GM12865 (cell line): ENCODE measurements at regions not wholly inside any gene's neighbourhood (a gene's known extent, or its start where the extent isn't known, plus 50 kb on each side); places are given as distances from the start of the nearest gene placed in this dataset.

Source experiments
- DNase-seq: peaks from one replicate; pipeline ENCODE4 v3.0.0; 2010; ENCODE audit warnings: low read depth
- H3K4me3 ChIP-seq: 2 replicates; pipeline ENCODE4 v1.5.1; 2011; ENCODE audit warnings: mild to moderate bottlenecking, low read depth, low read length, control low read depth
- TF ChIP-seq, protein P1 (sequence below): IDR thresholded peaks from 2 replicates; pipeline ENCODE4 v1.5.1; 2011; ENCODE audit warnings: low read length, control low read depth, low read depth, inconsistent platforms; ENCODE audit not compliant: insufficient read depth; ENCODE audit errors: missing control alignments

DNA sequence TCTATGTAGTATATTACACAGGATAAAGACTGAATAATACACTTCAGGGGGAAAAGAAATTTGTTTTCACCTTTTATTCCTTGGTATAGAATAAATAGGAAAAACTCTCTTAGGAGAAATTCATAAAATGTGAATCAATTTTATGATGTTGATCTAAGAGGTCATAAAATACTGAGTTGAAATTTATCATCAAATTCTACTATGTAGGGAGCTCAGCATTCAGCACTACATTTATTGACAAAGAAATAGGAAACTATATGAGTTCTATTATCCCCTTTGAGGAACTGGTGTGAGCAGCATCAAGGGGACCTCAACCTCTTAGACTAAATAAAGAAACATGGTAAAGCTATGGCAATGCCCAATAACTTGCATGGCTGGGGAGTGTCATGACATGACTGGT lies 348.2 kb upstream of the SMIM31 start:
- H3K4me3 ChIP-seq: no peak overlapping the region
- TF ChIP-seq, protein P1, sequence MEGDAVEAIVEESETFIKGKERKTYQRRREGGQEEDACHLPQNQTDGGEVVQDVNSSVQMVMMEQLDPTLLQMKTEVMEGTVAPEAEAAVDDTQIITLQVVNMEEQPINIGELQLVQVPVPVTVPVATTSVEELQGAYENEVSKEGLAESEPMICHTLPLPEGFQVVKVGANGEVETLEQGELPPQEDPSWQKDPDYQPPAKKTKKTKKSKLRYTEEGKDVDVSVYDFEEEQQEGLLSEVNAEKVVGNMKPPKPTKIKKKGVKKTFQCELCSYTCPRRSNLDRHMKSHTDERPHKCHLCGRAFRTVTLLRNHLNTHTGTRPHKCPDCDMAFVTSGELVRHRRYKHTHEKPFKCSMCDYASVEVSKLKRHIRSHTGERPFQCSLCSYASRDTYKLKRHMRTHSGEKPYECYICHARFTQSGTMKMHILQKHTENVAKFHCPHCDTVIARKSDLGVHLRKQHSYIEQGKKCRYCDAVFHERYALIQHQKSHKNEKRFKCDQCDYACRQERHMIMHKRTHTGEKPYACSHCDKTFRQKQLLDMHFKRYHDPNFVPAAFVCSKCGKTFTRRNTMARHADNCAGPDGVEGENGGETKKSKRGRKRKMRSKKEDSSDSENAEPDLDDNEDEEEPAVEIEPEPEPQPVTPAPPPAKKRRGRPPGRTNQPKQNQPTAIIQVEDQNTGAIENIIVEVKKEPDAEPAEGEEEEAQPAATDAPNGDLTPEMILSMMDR: no peak
- DNase-seq: no peak

GRCh38 chr4:164408831-164409230 lies 345.1 kb upstream of the SMIM31 start:
- no peak for DNase-seq
- H3K4me3 ChIP-seq: no peak overlapping the region
- TF ChIP-seq, protein P1: no peak

GRCh38 chr4:164410401-164410800 lies 343.5 kb upstream of the SMIM31 start:
- H3K4me3 ChIP-seq: no peak overlapping the region
- no peak for DNase-seq
- TF ChIP-seq, protein P1: no peak

- DNase-seq: no peak
- H3K4me3 ChIP-seq: no peak overlapping the region
- TF ChIP-seq, protein P1: no peak
Measured at GRCh38 chr4:164412246-164412645, 341.7 kb upstream of the SMIM31 start.

- TF ChIP-seq, protein P1: no peak
- no peak overlapping the region for H3K4me3 ChIP-seq
- no peak for DNase-seq
Measured at GRCh38 chr4:164413743-164414142, 340.2 kb upstream of the SMIM31 start.

- TF ChIP-seq, protein P1: no peak
- no peak for DNase-seq
- no peak overlapping the region for H3K4me3 ChIP-seq
Measured at GRCh38 chr4:164423819-164424218, 330.1 kb upstream of the SMIM31 start.

DNA sequence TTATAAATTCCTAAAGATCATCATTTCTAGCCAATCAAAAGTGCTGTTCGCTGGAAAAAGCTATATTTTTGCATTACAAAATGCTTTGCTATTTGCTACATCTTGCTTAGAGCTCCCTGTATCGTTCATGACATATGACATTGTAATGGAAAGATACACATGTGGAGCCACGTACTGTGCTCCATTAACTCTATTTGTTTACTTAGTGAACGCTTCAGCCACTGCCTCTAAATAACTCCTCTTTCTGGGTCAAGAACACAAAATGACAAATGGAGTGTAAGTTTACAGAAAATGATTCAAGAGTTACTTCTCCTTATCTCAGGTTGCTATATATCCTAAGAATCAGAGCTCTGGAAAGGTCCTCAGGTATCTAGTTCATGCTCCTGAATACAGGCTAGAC lies 329.1 kb upstream of the SMIM31 start:
- TF ChIP-seq, protein P1: no peak
- no peak overlapping the region for H3K4me3 ChIP-seq
- no peak for DNase-seq
